Activated naive CD4-positive, alpha-beta T cell treated with anti-CD3 and anti-CD28 coated beads, Interleukin-2, amount 10 ng/mL, durations not matched to agents 7 days and 5 days (primary cell): ENCODE measurements at regions not wholly inside any gene's neighbourhood (a gene's known extent, or its start where the extent isn't known, plus 50 kb on each side); places are given as distances from the start of the nearest gene placed in this dataset.

Experiments
- CTCF ChIA-PET: fragments of 350-600 bp; sonication (Branson Sonifier 250); formaldehyde crosslinking; loops from one replicate; lab custom pipeline; 2021; ENCODE audit warnings: antibody characterized with exemption; lab: Charles Lee
- DNase-seq: peaks from one replicate; pipeline ENCODE4 v3.0.0-alpha.2; 2020
- H3K27ac Mint-ChIP-seq: one replicate; pipeline ENCODE4 v1.8.0; 2021; ENCODE audit warnings: mild to moderate bottlenecking, moderate library complexity, mixed read lengths
- H3K27me3 Mint-ChIP-seq: one replicate; pipeline ENCODE4 v1.8.0; 2021; ENCODE audit warnings: mild to moderate bottlenecking, mixed read lengths
- H3K36me3 Mint-ChIP-seq: one replicate; pipeline ENCODE4 v1.8.0; 2021; ENCODE audit warnings: mixed read lengths
- H3K4me1 Mint-ChIP-seq: one replicate; pipeline ENCODE4 v1.8.0; 2021; ENCODE audit warnings: mixed read lengths
- H3K4me3 Mint-ChIP-seq: one replicate; pipeline ENCODE4 v1.8.0; 2021; ENCODE audit warnings: mild to moderate bottlenecking, moderate library complexity, mixed read lengths
- H3K9me3 Mint-ChIP-seq: one replicate; pipeline ENCODE4 v1.8.0; 2021; ENCODE audit warnings: mixed read lengths

GRCh38 chr20:54398814-54399213 is 76.6 kb upstream of the DOK5 start:
- no peak overlapping the region for H3K4me3 Mint-ChIP-seq
- no peaks in the 10 kb centered on the region for H3K36me3 Mint-ChIP-seq
- DNase-seq = no peak
- H3K27ac Mint-ChIP-seq = no peak overlapping the region
- H3K4me1 Mint-ChIP-seq = no peaks in the 10 kb centered on the region
- H3K9me3 Mint-ChIP-seq = no peaks in the 10 kb centered on the region
- H3K27me3 Mint-ChIP-seq = no peaks in the 10 kb centered on the region
- CTCF ChIA-PET = no interaction called here

GRCh38 chr20:54405540-54405939 is 69.9 kb upstream of the DOK5 start:
- no peaks in the 10 kb centered on the region for H3K4me1 Mint-ChIP-seq
- H3K4me3 Mint-ChIP-seq = no peak overlapping the region
- CTCF ChIA-PET = no interaction called here
- no peaks in the 10 kb centered on the region for H3K36me3 Mint-ChIP-seq
- peaks cover 3% of the 10 kb centered on the region for H3K27me3 Mint-ChIP-seq
- no peak overlapping the region for H3K27ac Mint-ChIP-seq
- no peaks in the 10 kb centered on the region for H3K9me3 Mint-ChIP-seq
- no peak for DNase-seq

DNA sequence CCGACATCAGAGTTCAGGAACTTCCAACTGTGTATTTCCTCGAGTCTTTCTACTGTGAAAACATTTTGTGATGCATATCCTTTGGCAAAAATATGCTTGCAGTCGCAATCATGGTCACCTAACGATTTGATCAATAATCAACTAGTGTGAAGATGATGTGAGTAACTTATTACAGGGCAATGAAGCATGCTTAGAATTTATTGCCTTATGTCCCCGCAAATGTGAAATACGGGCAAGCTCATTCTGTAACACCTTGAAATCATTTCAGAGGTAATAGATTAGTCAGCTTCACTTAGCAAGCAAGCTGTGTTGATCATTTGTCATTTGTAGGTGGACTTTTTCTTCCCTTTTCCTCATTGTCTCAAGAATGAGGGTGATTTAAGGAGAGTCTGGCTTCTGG is 67.9 kb upstream of the DOK5 start:
- Mint-ChIP-seq H3K9me3 (no peaks in the 10 kb centered on the region), H3K36me3 (no peaks in the 10 kb centered on the region), H3K4me1 (no peaks in the 10 kb centered on the region), H3K27ac (no peak overlapping the region), H3K4me3 (no peak overlapping the region), H3K27me3 (peaks cover 3% of the 10 kb centered on the region)
- DNase-seq = no peak
- CTCF ChIA-PET = no interaction called here

DNA sequence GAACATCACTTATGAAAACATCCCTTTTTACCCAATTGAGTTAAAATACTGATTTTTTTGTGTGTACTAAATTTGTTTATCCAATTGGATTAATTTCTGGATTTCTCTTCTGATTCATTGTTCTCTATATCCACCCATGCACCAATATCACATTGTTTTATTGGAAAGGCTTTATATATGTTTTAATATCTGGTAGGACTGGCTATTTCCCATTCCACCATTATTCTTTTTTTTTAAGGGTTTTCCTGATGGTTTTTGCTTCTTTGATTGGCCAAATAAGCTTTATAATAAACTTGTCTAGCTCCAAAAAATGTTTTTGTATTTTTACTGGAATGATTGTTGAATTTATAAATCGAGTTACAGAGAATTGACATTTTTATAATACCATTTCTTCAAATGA is 59.4 kb upstream of the DOK5 start:
- no peak overlapping the region for H3K4me3 Mint-ChIP-seq
- no peaks in the 10 kb centered on the region for H3K9me3 Mint-ChIP-seq
- H3K4me1 Mint-ChIP-seq = no peaks in the 10 kb centered on the region
- no peaks in the 10 kb centered on the region for H3K27me3 Mint-ChIP-seq
- DNase-seq = no peak
- CTCF ChIA-PET = no interaction called here
- no peak overlapping the region for H3K27ac Mint-ChIP-seq
- no peaks in the 10 kb centered on the region for H3K36me3 Mint-ChIP-seq

DNA sequence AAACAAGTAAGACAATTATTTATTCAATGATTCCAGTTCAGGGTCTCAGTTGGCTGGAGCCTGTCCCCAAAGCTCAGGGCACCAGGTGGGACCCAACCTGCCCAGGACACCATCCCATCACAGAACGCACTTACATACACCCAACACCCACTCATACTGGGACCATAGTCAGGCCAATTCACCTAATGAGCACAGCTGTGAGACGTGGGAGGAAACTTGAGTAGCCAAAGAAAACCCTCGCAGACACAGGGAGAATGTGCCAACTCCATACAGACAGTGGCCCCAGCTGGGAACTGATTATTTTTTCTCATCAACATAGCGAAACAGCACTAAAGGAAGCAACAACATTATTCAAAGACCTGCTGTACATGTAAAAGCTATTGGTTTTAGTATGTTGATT is 58.6 kb upstream of the DOK5 start:
- no peaks in the 10 kb centered on the region for H3K27me3 Mint-ChIP-seq
- CTCF ChIA-PET = no interaction called here
- H3K9me3 Mint-ChIP-seq = no peaks in the 10 kb centered on the region
- H3K27ac Mint-ChIP-seq = no peak overlapping the region
- DNase-seq = no peak
- no peaks in the 10 kb centered on the region for H3K36me3 Mint-ChIP-seq
- H3K4me1 Mint-ChIP-seq = no peaks in the 10 kb centered on the region
- no peak overlapping the region for H3K4me3 Mint-ChIP-seq

GRCh38 chr20:54419531-54419930 is 55.9 kb upstream of the DOK5 start:
- H3K9me3 Mint-ChIP-seq = peaks cover 2% of the 10 kb centered on the region
- no peak overlapping the region for H3K4me3 Mint-ChIP-seq
- H3K27me3 Mint-ChIP-seq = no peaks in the 10 kb centered on the region
- CTCF ChIA-PET = no interaction called here
- H3K36me3 Mint-ChIP-seq = no peaks in the 10 kb centered on the region
- no peaks in the 10 kb centered on the region for H3K4me1 Mint-ChIP-seq
- DNase-seq = no peak
- no peak overlapping the region for H3K27ac Mint-ChIP-seq
